HG02588 (cell line): ENCODE measurements at regions not wholly inside any gene's neighbourhood (a gene's known extent, or its start where the extent isn't known, plus 50 kb on each side); places are given as distances from the start of the nearest gene placed in this dataset.

Source experiments
- ATAC-seq: cut with Tn5 transposase; IDR thresholded peaks from one replicate; pipeline ENCODE4 v1.9.1; 2021; ENCODE audit warnings: mild to moderate bottlenecking, moderate library complexity; ENCODE audit not compliant: unreplicated experiment

DNA sequence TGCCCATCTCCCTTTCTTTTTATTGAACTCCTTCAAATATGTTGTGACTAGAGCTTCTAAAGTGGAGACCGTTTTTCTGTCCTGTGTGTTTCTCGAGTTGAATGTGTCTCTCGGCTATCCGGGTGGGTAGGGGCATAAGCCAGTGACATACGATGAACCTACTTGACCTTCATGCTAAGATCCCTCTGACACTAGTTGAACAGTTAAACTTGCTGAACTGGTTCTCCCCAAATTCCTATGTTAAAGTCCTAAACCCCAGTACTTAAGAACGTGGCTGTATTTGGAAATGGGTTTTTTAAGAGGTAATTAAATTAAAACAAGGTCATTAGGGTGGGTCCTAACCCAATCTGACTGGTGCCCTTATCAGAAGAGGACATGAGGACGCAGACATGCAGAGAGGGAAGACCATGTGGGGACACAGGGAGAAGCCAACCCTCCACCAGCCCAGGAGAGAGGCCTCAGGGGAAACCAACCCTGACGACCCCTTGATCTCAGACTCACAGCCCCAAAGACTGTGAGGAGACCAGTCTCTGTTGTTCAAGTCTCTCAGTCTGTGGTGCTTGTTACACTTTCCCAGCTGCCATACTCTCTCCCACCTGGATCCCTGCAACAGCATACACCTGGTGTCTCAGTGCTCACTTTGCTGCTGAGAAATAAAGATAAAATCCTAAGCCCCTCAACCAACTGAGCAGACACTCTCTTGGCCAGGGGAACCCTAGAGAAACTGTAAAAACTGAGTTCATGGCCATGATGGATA, 208.4 kb downstream of the MYLK4 start:
- ATAC-seq: no peak

- no peak for ATAC-seq
These were observed 214.3 kb downstream of the MYLK4 start for GRCh38 chr6:2536451-2536850.

DNA sequence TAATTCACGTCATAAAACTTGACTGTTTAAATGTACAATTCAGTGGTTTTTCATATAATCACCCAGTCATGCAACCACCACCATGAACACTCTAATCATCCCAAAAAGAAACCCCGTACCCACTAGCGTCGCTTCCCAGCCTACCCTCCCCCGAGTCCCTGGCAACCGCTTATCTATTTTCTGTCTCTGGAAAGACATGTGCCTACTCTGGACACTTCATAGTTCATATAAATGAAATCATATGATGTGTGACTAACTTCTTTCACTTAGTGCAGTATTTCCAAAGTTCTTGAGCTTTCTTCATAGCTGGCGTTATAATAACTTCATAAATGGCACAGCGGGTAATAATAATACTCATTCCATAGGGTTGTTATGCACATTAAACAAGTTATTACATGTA, 215.2 kb downstream of the MYLK4 start:
- no peak for ATAC-seq

GRCh38 chr6:2534406-2535042, 216.2 kb downstream of the MYLK4 start:
- ATAC-seq: no peak

DNA sequence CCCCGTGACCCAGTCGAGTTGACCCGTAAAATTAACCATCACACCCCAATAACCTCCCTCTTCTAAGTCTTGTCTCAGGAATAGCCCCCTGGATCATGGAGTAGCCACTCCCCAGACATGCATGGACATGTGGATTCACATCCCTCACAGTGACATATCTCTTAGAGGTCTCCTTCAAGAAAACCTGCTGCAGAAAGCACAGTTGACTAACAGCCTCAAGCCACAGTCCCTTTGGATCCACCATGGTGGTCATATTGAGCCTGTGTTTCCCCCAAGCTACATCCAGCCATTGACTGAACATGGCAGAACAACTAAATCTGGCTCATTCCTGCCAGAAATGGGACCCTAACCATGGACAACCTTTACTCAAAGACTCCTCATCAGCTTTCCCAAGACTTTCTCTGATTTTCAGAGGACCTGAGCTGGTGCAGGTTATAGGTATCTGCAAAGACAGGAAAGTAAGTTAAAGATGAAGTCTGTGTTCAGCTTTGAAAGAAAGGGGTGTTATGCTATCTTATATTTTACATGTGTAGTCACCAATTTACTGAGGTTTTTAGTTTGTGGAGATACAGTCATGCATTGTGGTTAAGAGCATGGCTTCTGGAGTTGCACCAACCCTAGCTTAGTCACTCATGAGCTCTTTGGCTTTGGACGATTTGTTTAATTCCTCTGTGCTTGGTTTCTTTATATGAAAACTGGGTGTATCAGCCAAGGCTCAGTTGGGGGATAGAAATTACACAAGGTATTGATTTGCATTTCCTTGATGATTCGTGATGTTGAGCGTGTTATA, 219.1 kb downstream of the MYLK4 start:
- no peak for ATAC-seq

- no peak for ATAC-seq
These were observed 221.5 kb downstream of the MYLK4 start for GRCh38 chr6:2529211-2529719.

- no peak for ATAC-seq
These were observed 222.6 kb downstream of the MYLK4 start for GRCh38 chr6:2528156-2528555.

GRCh38 chr6:2526766-2527165, 224.0 kb downstream of the MYLK4 start:
- ATAC-seq: no peak

DNA sequence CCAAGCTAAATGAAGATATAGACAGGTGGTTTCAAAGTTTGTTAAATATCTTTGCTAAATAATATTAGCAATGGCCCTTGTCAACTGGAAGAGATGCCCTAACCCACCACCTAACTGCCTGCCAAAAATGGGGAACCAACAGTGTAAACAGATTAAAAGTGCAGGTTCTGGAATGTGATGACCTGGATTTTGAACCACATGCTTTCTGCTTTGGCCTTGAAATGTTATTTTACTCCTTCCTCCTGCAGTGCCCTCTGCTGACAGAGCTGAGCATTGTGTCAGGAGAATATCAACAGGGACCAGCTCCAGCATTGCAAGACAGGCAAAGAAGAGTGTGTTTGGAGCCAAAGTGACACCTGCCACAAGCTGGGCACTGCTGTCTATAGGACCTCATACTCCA, 226.6 kb downstream of the MYLK4 start:
- no peak for ATAC-seq

DNA sequence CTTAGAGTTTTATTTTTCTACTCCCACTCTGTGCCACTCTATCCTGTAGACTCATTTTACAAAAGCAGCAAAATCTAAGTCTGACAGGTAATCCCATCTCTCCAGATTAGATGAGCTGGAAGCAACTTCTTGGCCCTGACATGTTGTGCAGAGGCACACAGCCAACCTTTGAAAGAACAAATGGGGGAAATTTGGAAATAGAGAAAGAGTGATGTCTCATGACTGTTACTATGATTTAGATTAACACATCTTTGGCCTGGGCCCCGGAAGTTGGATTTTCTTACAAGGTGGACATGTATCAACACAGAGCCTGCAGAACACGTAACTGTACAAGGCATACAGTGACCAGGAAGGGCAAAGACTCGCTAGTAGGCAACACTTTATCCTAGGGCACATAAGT, 227.7 kb downstream of the MYLK4 start:
- no peak for ATAC-seq

DNA sequence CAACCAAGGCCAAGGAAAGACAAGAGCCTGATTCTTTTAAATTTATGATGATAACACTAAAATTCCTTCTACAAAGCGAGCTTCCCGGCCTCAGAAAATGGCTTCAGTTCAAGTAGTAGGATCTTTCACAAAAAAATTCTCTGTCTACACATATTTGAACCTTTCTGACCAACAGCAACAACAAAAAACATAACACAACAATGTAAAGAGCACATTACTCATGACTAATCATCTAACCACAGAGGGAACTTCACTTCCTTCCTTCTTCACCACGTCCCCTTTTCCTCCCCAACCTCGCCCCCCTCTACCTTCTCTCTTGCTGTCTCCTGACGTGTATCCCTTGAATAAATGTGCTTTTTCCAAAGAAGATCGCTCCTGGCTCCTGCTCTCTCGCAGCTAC, 228.2 kb downstream of the MYLK4 start:
- ATAC-seq: no peak

DNA sequence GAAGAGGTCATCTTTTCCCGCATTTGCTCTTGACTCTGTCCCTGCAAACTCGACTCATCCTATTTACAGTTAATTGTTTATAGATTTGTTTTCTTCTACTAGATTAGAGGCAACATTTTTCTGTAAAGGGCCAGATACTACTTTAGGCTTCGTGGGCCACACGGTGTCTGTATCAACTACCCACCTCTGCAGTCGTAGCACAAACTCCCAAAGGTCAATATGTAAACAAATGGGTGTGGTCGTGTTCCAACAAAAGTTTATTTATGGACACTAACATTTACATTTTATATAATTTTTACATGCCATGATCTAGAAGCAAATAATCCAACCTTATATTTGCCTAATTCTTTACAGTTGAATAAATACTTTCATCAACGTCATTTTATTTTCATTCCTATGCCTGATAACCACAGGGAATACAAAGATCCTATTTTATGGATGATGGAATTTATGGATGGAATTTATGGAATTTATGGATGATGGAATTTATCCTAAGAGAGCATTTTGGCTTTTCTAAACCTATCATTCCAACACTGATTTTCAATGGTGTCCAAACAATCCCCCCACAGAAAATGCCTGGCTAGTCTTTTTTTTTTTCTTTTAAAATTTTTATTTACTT, 232.8 kb downstream of the MYLK4 start:
- ATAC-seq: no peak

GRCh38 chr6:2517401-2517800, 233.3 kb downstream of the MYLK4 start:
- no peak for ATAC-seq

- ATAC-seq: no peak
These were observed 234.7 kb downstream of the MYLK4 start for GRCh38 chr6:2516059-2516458.

DNA sequence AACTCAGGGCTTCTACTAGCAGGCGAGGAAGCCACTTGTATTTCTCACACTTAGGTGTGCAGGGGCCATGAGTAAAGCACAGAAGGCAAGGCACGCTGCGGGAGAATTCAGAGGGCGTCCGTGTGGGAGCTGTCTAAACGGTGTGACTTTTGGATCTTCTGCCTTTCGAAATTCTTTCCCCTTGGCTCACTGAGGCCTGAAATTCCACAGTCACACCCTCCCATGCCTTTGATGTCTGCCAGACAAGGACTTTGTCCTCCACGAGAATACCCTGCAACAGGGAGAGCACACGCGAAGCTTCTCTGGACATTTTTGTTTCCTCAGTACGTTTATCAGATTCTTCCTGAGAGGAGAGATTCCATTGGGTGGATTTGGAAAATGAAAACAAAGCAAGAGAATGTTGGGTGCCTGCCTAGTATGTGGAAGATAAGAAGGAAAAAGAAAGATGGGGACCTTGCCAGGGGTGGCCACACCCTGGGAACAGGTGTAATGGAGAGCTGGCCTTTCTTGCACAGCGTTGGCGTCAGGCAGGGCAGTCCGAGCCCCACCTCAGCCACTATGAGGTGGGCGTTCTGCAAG, 235.7 kb downstream of the MYLK4 start:
- ATAC-seq: no peak

DNA sequence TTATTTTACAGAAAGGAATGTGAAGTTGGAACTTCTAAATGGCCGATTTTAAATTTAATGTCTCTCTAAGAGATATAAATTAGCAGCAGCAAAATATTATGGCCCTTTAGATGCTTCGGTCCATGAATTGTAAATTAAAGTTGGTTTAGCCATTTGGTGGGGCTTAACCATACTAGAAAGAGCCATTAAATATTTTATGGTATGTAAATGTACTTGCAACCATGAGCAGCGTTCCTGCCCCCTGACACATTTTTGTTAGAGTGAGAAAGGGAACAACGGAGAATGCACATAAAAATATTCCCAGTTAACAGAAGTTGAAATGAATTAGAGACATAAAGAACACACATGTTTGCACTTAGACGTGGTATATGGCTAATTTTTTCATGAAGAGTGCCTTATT, 237.9 kb downstream of the MYLK4 start:
- ATAC-seq: no peak

GRCh38 chr6:2510316-2510715, 240.4 kb downstream of the MYLK4 start:
- ATAC-seq: no peak

- ATAC-seq: no peak
These were observed 241.0 kb downstream of the MYLK4 start for GRCh38 chr6:2509711-2510110.

GRCh38 chr6:2508071-2508470, 242.7 kb downstream of the MYLK4 start:
- no peak for ATAC-seq

- no peak for ATAC-seq
These were observed 243.1 kb downstream of the MYLK4 start for GRCh38 chr6:2507521-2508037.

GRCh38 chr6:2507016-2507415, 243.7 kb downstream of the MYLK4 start:
- ATAC-seq: no peak
